ENCODE measurements at regions not wholly inside any gene's neighbourhood (a gene's known extent, or its start where the extent isn't known, plus 50 kb on each side); places are given as distances from the start of the nearest gene placed in this dataset.

DNA sequence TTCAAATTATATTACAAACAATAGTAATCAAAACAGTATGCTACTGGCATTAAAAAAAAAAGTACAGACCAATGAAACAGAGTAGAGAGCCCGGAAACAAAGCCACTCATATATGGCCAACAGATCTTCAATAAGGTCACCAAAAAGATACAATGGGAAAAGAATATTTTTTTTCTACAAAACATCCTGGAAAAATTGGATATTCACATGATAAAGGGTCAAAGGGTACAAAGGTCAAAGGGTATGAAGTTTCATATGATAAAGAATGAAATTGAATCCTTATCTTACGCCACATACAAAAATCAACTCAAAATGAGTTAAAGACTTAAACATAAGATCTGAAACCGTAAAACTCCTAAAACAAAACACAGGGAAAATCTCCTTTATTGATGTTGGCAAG is 168.5 kb upstream of the PELI2 start:
- WGBS, 2 donors: 85 to 86% methylated on average over 3 of the region's 3 CpGs

DNA sequence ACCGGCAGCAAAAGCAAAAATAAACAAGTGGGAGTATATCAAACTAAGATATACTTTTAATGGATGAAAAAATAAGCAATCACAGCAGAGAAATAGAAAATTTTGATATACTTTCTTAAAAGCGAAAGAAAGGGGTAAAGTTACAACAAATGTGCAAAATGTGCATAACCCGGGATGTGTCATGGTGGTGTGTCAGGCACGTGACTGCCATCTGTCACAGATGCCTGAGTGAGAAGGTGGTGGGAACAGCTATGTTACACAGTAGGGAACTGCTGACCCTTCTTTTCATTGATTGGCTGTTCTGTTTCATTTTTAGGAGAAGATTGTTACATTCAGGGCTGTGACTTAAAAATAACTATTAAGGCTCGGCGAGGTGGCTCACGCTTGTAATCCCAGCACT is 168.1 kb upstream of the PELI2 start:
- no peak for TF ChIP-seq POLR2A (IDR thresholded peaks at IDR 0.05)
- TF ChIP-seq, protein P1, sequence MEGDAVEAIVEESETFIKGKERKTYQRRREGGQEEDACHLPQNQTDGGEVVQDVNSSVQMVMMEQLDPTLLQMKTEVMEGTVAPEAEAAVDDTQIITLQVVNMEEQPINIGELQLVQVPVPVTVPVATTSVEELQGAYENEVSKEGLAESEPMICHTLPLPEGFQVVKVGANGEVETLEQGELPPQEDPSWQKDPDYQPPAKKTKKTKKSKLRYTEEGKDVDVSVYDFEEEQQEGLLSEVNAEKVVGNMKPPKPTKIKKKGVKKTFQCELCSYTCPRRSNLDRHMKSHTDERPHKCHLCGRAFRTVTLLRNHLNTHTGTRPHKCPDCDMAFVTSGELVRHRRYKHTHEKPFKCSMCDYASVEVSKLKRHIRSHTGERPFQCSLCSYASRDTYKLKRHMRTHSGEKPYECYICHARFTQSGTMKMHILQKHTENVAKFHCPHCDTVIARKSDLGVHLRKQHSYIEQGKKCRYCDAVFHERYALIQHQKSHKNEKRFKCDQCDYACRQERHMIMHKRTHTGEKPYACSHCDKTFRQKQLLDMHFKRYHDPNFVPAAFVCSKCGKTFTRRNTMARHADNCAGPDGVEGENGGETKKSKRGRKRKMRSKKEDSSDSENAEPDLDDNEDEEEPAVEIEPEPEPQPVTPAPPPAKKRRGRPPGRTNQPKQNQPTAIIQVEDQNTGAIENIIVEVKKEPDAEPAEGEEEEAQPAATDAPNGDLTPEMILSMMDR (IDR thresholded peaks at IDR 0.05): no peak
- no peak for DNase-seq (ENCODE audit: low spot score in 2 of 2)
- 77 to 86% methylated on average over 7 of the region's 7 CpGs for WGBS, 2 donors
- H3K4me3 ChIP-seq (ENCODE audit: low read depth, poor library complexity, severe bottlenecking): no peak overlapping the region
- intact Hi-C loops (cut with DNase I; ENCODE audit: low total_unique reads): no loop called here

More for the DNA sequence above, 168.5 kb upstream of the PELI2 start:
- no peak for TF ChIP-seq POLR2A (IDR thresholded peaks at IDR 0.05)
- TF ChIP-seq, protein P1 (IDR thresholded peaks at IDR 0.05): no peak
- no peak for DNase-seq (ENCODE audit: low spot score in 2 of 2)
- intact Hi-C loops (cut with DNase I; ENCODE audit: low total_unique reads): no loop called here
- H3K4me3 ChIP-seq (ENCODE audit: low read depth, poor library complexity, severe bottlenecking): no peak overlapping the region

DNA sequence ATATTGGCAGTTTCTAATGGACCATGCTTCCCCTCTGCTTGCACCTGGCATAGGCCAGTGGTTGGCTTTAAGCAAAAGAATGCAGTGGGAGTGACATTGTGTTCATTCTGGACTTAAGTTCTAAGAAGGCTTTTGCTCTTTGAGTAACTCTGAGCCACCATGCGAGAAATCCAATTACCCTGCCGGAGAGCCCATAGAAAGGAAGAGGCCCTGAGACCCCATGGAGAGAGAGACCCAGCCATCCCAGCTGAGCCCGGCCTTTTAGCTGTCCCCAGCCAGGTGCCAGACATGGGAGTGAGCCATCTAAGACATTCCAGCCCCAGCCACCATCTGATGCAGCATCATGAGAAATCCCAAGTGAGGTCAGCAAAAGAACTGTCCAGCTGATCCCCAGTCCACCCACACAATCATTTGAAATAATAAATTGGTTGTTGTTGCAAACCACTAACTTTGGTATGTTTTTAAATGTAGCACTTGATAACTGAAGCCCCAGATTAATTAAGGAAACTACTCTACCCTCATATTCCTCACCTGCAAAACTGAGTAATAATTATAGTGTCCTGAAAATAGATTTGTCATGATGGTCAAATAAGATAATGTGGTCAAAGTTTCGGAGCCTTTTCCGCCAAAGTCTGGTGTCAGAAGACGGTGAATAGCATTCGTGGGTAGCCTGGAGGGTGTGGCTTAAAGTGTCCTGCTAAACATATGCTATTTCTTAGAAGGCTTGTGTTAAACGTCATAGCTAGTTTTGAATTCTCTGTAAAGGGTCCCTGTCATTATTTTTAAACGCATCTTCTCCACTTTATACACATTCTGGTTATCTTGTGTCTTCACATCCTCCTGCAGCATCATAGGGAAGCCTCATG is 166.6 kb upstream of the PELI2 start:
- no peak overlapping the region for H3K4me3 ChIP-seq (ENCODE audit: low read depth, poor library complexity, severe bottlenecking)
- intact Hi-C loops (cut with DNase I; ENCODE audit: low total_unique reads): no loop called here
- TF ChIP-seq POLR2A (IDR thresholded peaks at IDR 0.05): no peak
- TF ChIP-seq, protein P1 (IDR thresholded peaks at IDR 0.05): no peak
- DNase-seq (ENCODE audit: low spot score in 2 of 2): no peak
- 83 to 91% methylated on average over 9 of the region's 9 CpGs for WGBS, 2 donors

DNA sequence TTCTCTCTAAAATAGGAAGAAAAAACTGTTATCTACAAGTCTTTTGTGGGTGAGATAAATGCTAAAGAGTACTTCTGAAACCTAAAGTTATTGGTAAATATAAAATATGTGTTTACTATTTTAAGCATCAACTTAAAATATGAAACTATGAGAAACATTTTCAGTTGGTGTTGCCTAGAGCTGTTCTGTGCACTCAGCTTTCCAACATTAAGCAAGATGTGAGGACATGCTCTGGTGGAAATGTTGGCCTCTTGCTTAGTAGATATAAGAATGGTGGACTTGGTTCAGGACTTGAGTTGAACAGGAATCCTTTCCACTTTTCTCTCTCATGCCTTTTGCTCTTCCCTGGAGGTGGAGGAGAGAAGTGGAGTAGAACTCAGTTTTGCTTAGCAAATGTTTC is 164.1 kb upstream of the PELI2 start:
- H3K4me3 ChIP-seq (ENCODE audit: low read depth, poor library complexity, severe bottlenecking): no peak overlapping the region
- intact Hi-C loops (cut with DNase I; ENCODE audit: low total_unique reads): no loop called here
- no peak for TF ChIP-seq POLR2A (IDR thresholded peaks at IDR 0.05)
- TF ChIP-seq, protein P1 (IDR thresholded peaks at IDR 0.05): no peak
- no peak for DNase-seq (ENCODE audit: low spot score in 2 of 2)

DNA sequence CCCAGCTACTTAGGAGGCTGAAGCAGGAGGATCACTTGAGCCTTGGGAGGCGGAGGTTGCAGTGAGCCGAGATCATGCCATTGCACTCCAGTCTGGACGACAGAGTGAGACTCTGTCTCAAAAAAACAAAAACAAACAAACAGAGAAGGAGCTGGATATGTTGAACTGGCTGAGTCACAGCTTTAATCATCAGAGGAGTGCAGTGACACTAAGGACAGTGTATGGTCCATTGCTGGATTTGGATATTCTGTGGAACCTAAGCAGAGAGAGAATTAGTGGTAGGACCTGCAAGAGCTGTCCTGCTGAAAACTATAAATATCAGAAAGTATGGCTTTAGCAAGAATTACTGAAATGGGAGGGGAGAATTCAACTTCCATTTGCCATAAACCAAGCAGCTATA is 163.0 kb upstream of the PELI2 start:
- WGBS, 2 donors: 62 to 76% methylated on average over 3 of the region's 3 CpGs
- TF ChIP-seq, protein P1 (IDR thresholded peaks at IDR 0.05): no peak
- TF ChIP-seq POLR2A (IDR thresholded peaks at IDR 0.05): no peak
- no peak for DNase-seq (ENCODE audit: low spot score in 2 of 2)

DNA sequence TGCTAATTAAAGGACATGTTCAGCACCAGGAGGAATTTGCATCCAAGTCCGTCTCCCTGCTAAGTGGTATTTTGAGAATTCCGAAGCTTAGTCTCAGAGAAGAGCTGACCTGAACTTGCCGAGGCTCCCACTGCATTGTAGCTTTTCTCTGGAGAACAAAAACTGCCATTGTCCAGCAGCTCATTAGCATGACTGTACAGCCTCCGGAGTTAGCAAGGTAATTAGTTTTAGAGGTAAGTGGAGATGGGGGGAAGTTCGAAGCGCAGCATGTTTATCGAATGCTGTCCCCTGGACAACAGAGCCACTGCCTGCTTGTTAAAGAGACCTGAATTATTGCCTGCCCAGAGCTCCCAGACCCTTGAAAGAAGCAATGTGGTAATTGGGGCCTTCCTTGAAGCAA is 160.3 kb upstream of the PELI2 start:
- WGBS, 2 donors: 74 to 81% methylated on average over 7 of the region's 7 CpGs
- H3K4me3 ChIP-seq (ENCODE audit: low read depth, poor library complexity, severe bottlenecking): no peak overlapping the region
- intact Hi-C loops (cut with DNase I; ENCODE audit: low total_unique reads): no loop called here
- TF ChIP-seq, protein P1 (IDR thresholded peaks at IDR 0.05): no peak
- no peak for TF ChIP-seq POLR2A (IDR thresholded peaks at IDR 0.05)
- no peak for DNase-seq (ENCODE audit: low spot score in 2 of 2)

More for the DNA sequence above, 163.0 kb upstream of the PELI2 start:
- no peak overlapping the region for H3K4me3 ChIP-seq (ENCODE audit: low read depth, poor library complexity, severe bottlenecking)
- intact Hi-C loops (cut with DNase I; ENCODE audit: low total_unique reads): no loop called here
